ENCODE measurements at regions not wholly inside any gene's neighbourhood (a gene's known extent, or its start where the extent isn't known, plus 50 kb on each side); places are given as distances from the start of the nearest gene placed in this dataset.

- Histone ChIP-seq H3K27me3 (replicated peaks; ENCODE audit: control insufficient read depth, insufficient read depth, low read length) (no peaks in the 10 kb centered on the region), H3K36me3 (ENCODE audit: control insufficient read depth, insufficient read depth, low read length) (no peaks in the 10 kb centered on the region), H3K9me3 (no peaks in the 10 kb centered on the region), H3K4me3 (ENCODE audit: low read depth, low read length) (no peak overlapping the region), H3K4me1 (peaks cover 22% of the 10 kb centered on the region)
- peak; percentile 57 to 75 for DNase-seq
- POLR2A ChIA-PET, result interaction anchor here (0.6 kb wide), 1 partner anchor 192 kb away, joined by 5 read pairs; no protein-coding TSS in a partner anchor
- intact Hi-C loops (cut with micrococcal nuclease; ENCODE audit: unreplicated experiment), result loop anchor here (1.0 to 10.0 kb wide), 2 partner anchors 195 to 339 kb away; no protein-coding TSS in a partner anchor
- no TSS peak for BruUV-seq (replicated peaks)
- no peak overlapping the region for H3K4me3 Mint-ChIP-seq (ENCODE audit: unreplicated experiment)
- CTCF ChIA-PET, result interaction anchor here (0.6 to 1.4 kb wide), 3 partner anchors 125 to 194 kb away, joined by 3 to 4 read pairs (median 3); no protein-coding TSS in a partner anchor
- H3K9me3 Mint-ChIP-seq (ENCODE audit: unreplicated experiment), result no peaks in the 10 kb centered on the region
- H3K4me1 Mint-ChIP-seq (ENCODE audit: low read depth, unreplicated experiment), result peaks cover 36% of the 10 kb centered on the region
- H3K27me3 Mint-ChIP-seq (ENCODE audit: insufficient read depth, unreplicated experiment), result no peaks in the 10 kb centered on the region
- peak overlapping the region; percentile 62 for H3K27ac Mint-ChIP-seq (ENCODE audit: unreplicated experiment)
- peak; percentile 46 to 56 for TF ChIP-seq CTCF (IDR thresholded peaks at IDR 0.05; ENCODE audit: insufficient read depth in 1 of 2, low read depth in 1 of 2, low read length in 1 of 2, severe bottlenecking in 1 of 2, unreplicated experiment in 1 of 2)
- H3K36me3 Mint-ChIP-seq (ENCODE audit: insufficient read depth, unreplicated experiment), result no peaks in the 10 kb centered on the region
Measured at GRCh38 chr13:44243198-44243857, 130.3 kb upstream of the SERP2 start.

- Mint-ChIP-seq H3K4me3 (ENCODE audit: unreplicated experiment) (no peak overlapping the region), H3K27me3 (ENCODE audit: insufficient read depth, unreplicated experiment) (no peaks in the 10 kb centered on the region), H3K4me1 (ENCODE audit: low read depth, unreplicated experiment) (peaks cover 33% of the 10 kb centered on the region), H3K36me3 (ENCODE audit: insufficient read depth, unreplicated experiment) (no peaks in the 10 kb centered on the region), H3K9me3 (ENCODE audit: unreplicated experiment) (no peaks in the 10 kb centered on the region), H3K27ac (ENCODE audit: unreplicated experiment) (no peak overlapping the region)
- Histone ChIP-seq H3K4me3 (ENCODE audit: low read depth, low read length) (no peak overlapping the region), H3K9me3 (no peaks in the 10 kb centered on the region), H3K36me3 (ENCODE audit: control insufficient read depth, insufficient read depth, low read length) (no peaks in the 10 kb centered on the region), H3K4me1 (peaks cover 22% of the 10 kb centered on the region), H3K27me3 (replicated peaks; ENCODE audit: control insufficient read depth, insufficient read depth, low read length) (no peaks in the 10 kb centered on the region)
- no peak for TF ChIP-seq CTCF (IDR thresholded peaks at IDR 0.05; ENCODE audit: insufficient read depth in 1 of 2, low read depth in 1 of 2, low read length in 1 of 2, severe bottlenecking in 1 of 2, unreplicated experiment in 1 of 2)
- ChIA-PET POLR2A (interaction anchor here (1.1 kb wide), 1 partner anchor 191 kb away, joined by 7 read pairs; no protein-coding TSS in a partner anchor), CTCF (no interaction called here)
- no TSS peak for BruUV-seq (replicated peaks)
- intact Hi-C loops (cut with micrococcal nuclease; ENCODE audit: unreplicated experiment), result loop anchor here (10.0 kb wide), 1 partner anchor 339 kb away; no protein-coding TSS in a partner anchor
- no peak for DNase-seq
Measured at GRCh38 chr13:44244288-44244687, 129.3 kb upstream of the SERP2 start.

GRCh38 chr13:44249431-44249836 is 124.2 kb upstream of the SERP2 start:
- H3K27ac Mint-ChIP-seq (ENCODE audit: unreplicated experiment), result no peak overlapping the region
- CTCF ChIA-PET, result no interaction called here

More at GRCh38 chr13:44249431-44249836, 124.2 kb upstream of the SERP2 start:
- no peaks in the 10 kb centered on the region for H3K27me3 Mint-ChIP-seq (ENCODE audit: insufficient read depth, unreplicated experiment)
- no peaks in the 10 kb centered on the region for H3K36me3 Mint-ChIP-seq (ENCODE audit: insufficient read depth, unreplicated experiment)
- 0 out of 2 replicates have a peak, but pooled peaks cover 5% of the 10 kb centered on the region for H3K4me1 ChIP-seq
- H3K27me3 ChIP-seq (replicated peaks; ENCODE audit: control insufficient read depth, insufficient read depth, low read length), result no peaks in the 10 kb centered on the region
- H3K4me1 Mint-ChIP-seq (ENCODE audit: low read depth, unreplicated experiment), result peaks cover 7% of the 10 kb centered on the region
- DNase-seq, result peak in 1 of 2 experiments; percentile 41
- no peak for TF ChIP-seq CTCF (IDR thresholded peaks at IDR 0.05; ENCODE audit: insufficient read depth in 1 of 2, low read depth in 1 of 2, low read length in 1 of 2, severe bottlenecking in 1 of 2, unreplicated experiment in 1 of 2)
- no peaks in the 10 kb centered on the region for H3K36me3 ChIP-seq (ENCODE audit: control insufficient read depth, insufficient read depth, low read length)
- POLR2A ChIA-PET, result interaction anchor here (0.6 kb wide), 1 partner anchor 93 kb away, joined by 3 read pairs; no protein-coding TSS in a partner anchor
- H3K4me3 Mint-ChIP-seq (ENCODE audit: unreplicated experiment), result no peak overlapping the region
- intact Hi-C loops (cut with micrococcal nuclease; ENCODE audit: unreplicated experiment), result loop anchor here (10.0 kb wide), 1 partner anchor 345 kb away; no protein-coding TSS in a partner anchor
- no peaks in the 10 kb centered on the region for H3K9me3 Mint-ChIP-seq (ENCODE audit: unreplicated experiment)
- no peak overlapping the region for H3K4me3 ChIP-seq (ENCODE audit: low read depth, low read length)
- no peaks in the 10 kb centered on the region for H3K9me3 ChIP-seq
- BruUV-seq (replicated peaks), result no TSS peak

Data from Caco-2 (cell line).